OCI-LY3 (cell line): ENCODE measurements at regions not wholly inside any gene's neighbourhood (a gene's known extent, or its start where the extent isn't known, plus 50 kb on each side); places are given as distances from the start of the nearest gene placed in this dataset.

ENCODE experiments used
- H2AFZ ChIP-seq: fragments of 200-600, 300-600 bp; shearing (Covaris generic); 2 replicates; pipeline ENCODE4 v1.6.0; 2014; ENCODE audit warnings: antibody characterized with exemption, low read depth, low read length
- H3K27ac ChIP-seq: fragments of 200-600, 300-600 bp; sonication (generic); 2 replicates; pipeline ENCODE4 v1.5.1; 2014; ENCODE audit warnings: mild to moderate bottlenecking, low read length, moderate library complexity, mixed read lengths
- H3K27me3 ChIP-seq: fragments of 200-600, 300-600 bp; sonication (generic); 2 replicates; pipeline ENCODE4 v1.6.1; 2014; ENCODE audit warnings: low read depth, low read length, mixed read lengths
- H3K36me3 ChIP-seq: fragments of 200-600, 300-600 bp; sonication (generic); replicated peaks from 2 replicates; pipeline ENCODE3; 2014; ENCODE audit warnings: low read depth, low read length, mixed read lengths
- H3K4me1 ChIP-seq: fragments of 300-600, 200-600 bp; sonication (generic); 2 replicates; pipeline ENCODE4 v1.6.1; 2014; ENCODE audit warnings: low read length, mixed read lengths
- H3K4me2 ChIP-seq: fragments of 200-600, 300-600 bp; sonication (generic); 2 replicates; pipeline ENCODE4 v1.6.1; 2014; ENCODE audit warnings: low read length, mixed read lengths
- H3K4me3 ChIP-seq: fragments of 300-600, 200-600 bp; sonication (generic); 2 replicates; pipeline ENCODE4 v1.5.1; 2014; ENCODE audit warnings: antibody characterized with exemption, mild to moderate bottlenecking, low read length, moderate library complexity
- H3K79me2 ChIP-seq: fragments of 300-600, 200-600 bp; shearing (Covaris generic); 2 replicates; pipeline ENCODE4 v1.6.1; 2014; ENCODE audit warnings: mild to moderate bottlenecking, low read length, mixed read lengths
- H3K9ac ChIP-seq: fragments of 300-600, 200-600 bp; shearing (Covaris generic); 2 replicates; pipeline ENCODE4 v1.6.0; 2014; ENCODE audit warnings: mild to moderate bottlenecking, low read length, moderate library complexity
- H3K9me3 ChIP-seq: fragments of 200-600, 300-600 bp; shearing (Covaris generic); 2 replicates; pipeline ENCODE4 v1.6.1; 2014; ENCODE audit warnings: low read length, mixed read lengths; ENCODE audit not compliant: insufficient read depth
- H4K20me1 ChIP-seq: fragments of 200-600, 300-600 bp; sonication (generic); 2 replicates; pipeline ENCODE4 v1.6.1; 2016; ENCODE audit warnings: low read length, mixed read lengths; ENCODE audit not compliant: insufficient read depth
- CTCF ChIP-seq: fragments of 200-600, 300-600 bp; sonication (generic); IDR thresholded peaks from 2 replicates; pipeline ENCODE4 v1.5.1; 2014; ENCODE audit warnings: antibody characterized with exemption, low read length, low read depth
- EZH2phosphoT487 ChIP-seq: fragments of 200-600 bp; shearing (Covaris generic); IDR thresholded peaks from 2 replicates; pipeline ENCODE4 v1.6.1; 2018; ENCODE audit warnings: antibody characterized with exemption, mixed run types, low read depth

- no peaks in the 10 kb centered on the region for H3K36me3 ChIP-seq
- no peak for TF ChIP-seq EZH2phosphoT487
- TF ChIP-seq CTCF = no peak
- no peak overlapping the region for H3K9ac ChIP-seq
- H3K4me3 ChIP-seq = no peak overlapping the region
- H3K4me2 ChIP-seq = no peak overlapping the region
- H3K27ac ChIP-seq = no peak overlapping the region
- H2AFZ ChIP-seq = no peak overlapping the region
- H3K4me1 ChIP-seq = no peaks in the 10 kb centered on the region
- H3K79me2 ChIP-seq = no peaks in the 10 kb centered on the region
- no peaks in the 10 kb centered on the region for H3K27me3 ChIP-seq
- no peaks in the 10 kb centered on the region for H3K9me3 ChIP-seq
- no peaks in the 10 kb centered on the region for H4K20me1 ChIP-seq
Measured at GRCh38 chr18:42281851-42282250, 326.8 kb downstream of the PIK3C3 start.

GRCh38 chr18:42287047-42287446, 332.0 kb downstream of the PIK3C3 start:
- H3K9ac ChIP-seq = no peak overlapping the region
- no peaks in the 10 kb centered on the region for H3K4me1 ChIP-seq
- no peaks in the 10 kb centered on the region for H3K79me2 ChIP-seq
- H3K4me2 ChIP-seq = no peak overlapping the region
- TF ChIP-seq CTCF (no peak), EZH2phosphoT487 (no peak)
- H3K27ac ChIP-seq = no peak overlapping the region
- H3K27me3 ChIP-seq = no peaks in the 10 kb centered on the region
- no peaks in the 10 kb centered on the region for H3K36me3 ChIP-seq
- no peaks in the 10 kb centered on the region for H3K9me3 ChIP-seq
- H4K20me1 ChIP-seq = no peaks in the 10 kb centered on the region
- H3K4me3 ChIP-seq = no peak overlapping the region
- no peak overlapping the region for H2AFZ ChIP-seq

- no peak for TF ChIP-seq EZH2phosphoT487
- no peak for TF ChIP-seq CTCF
- no peak overlapping the region for H3K4me2 ChIP-seq
- no peaks in the 10 kb centered on the region for H4K20me1 ChIP-seq
- H3K79me2 ChIP-seq = no peaks in the 10 kb centered on the region
- no peaks in the 10 kb centered on the region for H3K27me3 ChIP-seq
- H3K27ac ChIP-seq = no peak overlapping the region
- H3K9me3 ChIP-seq = no peaks in the 10 kb centered on the region
- H3K9ac ChIP-seq = no peak overlapping the region
- H2AFZ ChIP-seq = no peak overlapping the region
- H3K36me3 ChIP-seq = peaks cover 4% of the 10 kb centered on the region
- H3K4me1 ChIP-seq = no peaks in the 10 kb centered on the region
- no peak overlapping the region for H3K4me3 ChIP-seq
Measured at GRCh38 chr18:42288129-42288528, 333.1 kb downstream of the PIK3C3 start.

- H3K4me2 ChIP-seq = no peak overlapping the region
- H3K9ac ChIP-seq = no peak overlapping the region
- no peaks in the 10 kb centered on the region for H4K20me1 ChIP-seq
- H3K27ac ChIP-seq = no peak overlapping the region
- H3K36me3 ChIP-seq = peaks cover 4% of the 10 kb centered on the region
- H3K9me3 ChIP-seq = no peaks in the 10 kb centered on the region
- H2AFZ ChIP-seq = 0 out of 2 replicates have a peak overlapping the region, but pooled peaks have one; percentile 19
- H3K4me3 ChIP-seq = no peak overlapping the region
- TF ChIP-seq EZH2phosphoT487 (no peak), CTCF (peak; percentile 33; the same call in 1 of the 2 replicates)
- H3K4me1 ChIP-seq = peaks cover 4% of the 10 kb centered on the region
- no peaks in the 10 kb centered on the region for H3K79me2 ChIP-seq
- H3K27me3 ChIP-seq = no peaks in the 10 kb centered on the region
Measured at GRCh38 chr18:42289526-42289925, 334.5 kb downstream of the PIK3C3 start.
